VCaP (cell line): ENCODE measurements at regions not wholly inside any gene's neighbourhood (a gene's known extent, or its start where the extent isn't known, plus 50 kb on each side); places are given as distances from the start of the nearest gene placed in this dataset.

ENCODE experiments used
- H3K27ac ChIP-seq: fragments of 450-650 bp; 2 replicates; pipeline ENCODE4 v1.5.1; 2017
- TF ChIP-seq, protein P1 (sequence below): fragments of 450-650 bp; conservative IDR thresholded peaks from 2 replicates; pipeline ENCODE4 v1.5.1; 2017; ENCODE audit warnings: mild to moderate bottlenecking, moderate library complexity

- TF ChIP-seq, protein P1, sequence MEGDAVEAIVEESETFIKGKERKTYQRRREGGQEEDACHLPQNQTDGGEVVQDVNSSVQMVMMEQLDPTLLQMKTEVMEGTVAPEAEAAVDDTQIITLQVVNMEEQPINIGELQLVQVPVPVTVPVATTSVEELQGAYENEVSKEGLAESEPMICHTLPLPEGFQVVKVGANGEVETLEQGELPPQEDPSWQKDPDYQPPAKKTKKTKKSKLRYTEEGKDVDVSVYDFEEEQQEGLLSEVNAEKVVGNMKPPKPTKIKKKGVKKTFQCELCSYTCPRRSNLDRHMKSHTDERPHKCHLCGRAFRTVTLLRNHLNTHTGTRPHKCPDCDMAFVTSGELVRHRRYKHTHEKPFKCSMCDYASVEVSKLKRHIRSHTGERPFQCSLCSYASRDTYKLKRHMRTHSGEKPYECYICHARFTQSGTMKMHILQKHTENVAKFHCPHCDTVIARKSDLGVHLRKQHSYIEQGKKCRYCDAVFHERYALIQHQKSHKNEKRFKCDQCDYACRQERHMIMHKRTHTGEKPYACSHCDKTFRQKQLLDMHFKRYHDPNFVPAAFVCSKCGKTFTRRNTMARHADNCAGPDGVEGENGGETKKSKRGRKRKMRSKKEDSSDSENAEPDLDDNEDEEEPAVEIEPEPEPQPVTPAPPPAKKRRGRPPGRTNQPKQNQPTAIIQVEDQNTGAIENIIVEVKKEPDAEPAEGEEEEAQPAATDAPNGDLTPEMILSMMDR, result no peak
Observed at GRCh38 chr10:113336549-113337130, 216.2 kb upstream of the HABP2 start.

GRCh38 chr10:113337142-113337541 is 215.7 kb upstream of the HABP2 start:
- TF ChIP-seq, protein P1, result no peak
- no peak overlapping the region for H3K27ac ChIP-seq

More at GRCh38 chr10:113336549-113337130, 216.2 kb upstream of the HABP2 start:
- H3K27ac ChIP-seq, result no peak overlapping the region

- TF ChIP-seq, protein P1, result no peak
Observed at GRCh38 chr10:113339121-113339520, 213.7 kb upstream of the HABP2 start.

GRCh38 chr10:113340282-113340681 is 212.6 kb upstream of the HABP2 start:
- TF ChIP-seq, protein P1, result no peak
- no peak overlapping the region for H3K27ac ChIP-seq

More at GRCh38 chr10:113339121-113339520, 213.7 kb upstream of the HABP2 start:
- H3K27ac ChIP-seq, result no peak overlapping the region

GRCh38 chr10:113341138-113341537 is 211.7 kb upstream of the HABP2 start:
- TF ChIP-seq, protein P1, result no peak
- H3K27ac ChIP-seq, result no peak overlapping the region

- TF ChIP-seq, protein P1, result no peak
- H3K27ac ChIP-seq, result no peak overlapping the region
Observed at GRCh38 chr10:113345826-113346624, 206.8 kb upstream of the HABP2 start.

GRCh38 chr10:113347508-113347907 is 205.3 kb upstream of the HABP2 start:
- TF ChIP-seq, protein P1, result no peak
- H3K27ac ChIP-seq, result no peak overlapping the region
